IPS-NIHi7 (cell line): ENCODE measurements at regions not wholly inside any gene's neighbourhood (a gene's known extent, or its start where the extent isn't known, plus 50 kb on each side); places are given as distances from the start of the nearest gene placed in this dataset.
"Not testable (repeated sequence)": the region's sequence is repeated elsewhere in the genome, so short reads cannot be mapped to it uniquely, and the experiment has no call there.

Experiments
- DNase-seq: peaks from one replicate; pipeline ENCODE4 v3.0.0; 2012; ENCODE audit warnings: mixed read lengths; ENCODE audit errors: extremely low spot score

GRCh38 chr18:46179306-46179705 lies 75.1 kb downstream of the HAUS1 start:
- no peak for DNase-seq

- no peak for DNase-seq
These were observed 78.6 kb downstream of the HAUS1 start for GRCh38 chr18:46182633-46183358.

- DNase-seq, result not testable (repeated sequence)
These were observed 80.1 kb downstream of the HAUS1 start for GRCh38 chr18:46184296-46184695.

GRCh38 chr18:46184727-46185126 lies 80.5 kb downstream of the HAUS1 start:
- DNase-seq, result no peak

GRCh38 chr18:46190667-46191066 lies 86.5 kb downstream of the HAUS1 start:
- DNase-seq, result no peak

- no peak for DNase-seq
These were observed 92.5 kb downstream of the HAUS1 start for GRCh38 chr18:46196627-46197243.

GRCh38 chr18:46199515-46200147 lies 95.4 kb downstream of the HAUS1 start:
- DNase-seq, result peak; percentile 21

GRCh38 chr18:46200178-46201055 lies 96.2 kb downstream of the HAUS1 start:
- not testable (repeated sequence) for DNase-seq

- no peak for DNase-seq
These were observed 100.0 kb downstream of the HAUS1 start for GRCh38 chr18:46204143-46204542.

GRCh38 chr18:46207985-46208384 lies 103.8 kb downstream of the HAUS1 start:
- DNase-seq, result no peak

GRCh38 chr18:46209161-46209560 lies 105.0 kb downstream of the HAUS1 start:
- no peak for DNase-seq

- no peak for DNase-seq
These were observed 107.6 kb downstream of the HAUS1 start for GRCh38 chr18:46211816-46212215.

- DNase-seq, result no peak
These were observed 108.2 kb downstream of the HAUS1 start for GRCh38 chr18:46212398-46212797.

- DNase-seq, result peak; percentile 26
These were observed 109.1 kb downstream of the HAUS1 start for GRCh38 chr18:46213295-46213694.

GRCh38 chr18:46214435-46214834 lies 110.2 kb downstream of the HAUS1 start:
- DNase-seq, result no peak

- DNase-seq, result no peak
These were observed 111.9 kb downstream of the HAUS1 start for GRCh38 chr18:46215902-46216723.

- no peak for DNase-seq
These were observed 115.9 kb downstream of the HAUS1 start for GRCh38 chr18:46220116-46220515.

- DNase-seq, result no peak
These were observed 117.9 kb downstream of the HAUS1 start for GRCh38 chr18:46222093-46222492.

GRCh38 chr18:46222710-46223360 lies 118.7 kb downstream of the HAUS1 start:
- DNase-seq, result no peak

- no peak for DNase-seq
These were observed 120.1 kb downstream of the HAUS1 start for GRCh38 chr18:46224181-46224775.
